ENCODE measurements at regions not wholly inside any gene's neighbourhood (a gene's known extent, or its start where the extent isn't known, plus 50 kb on each side); places are given as distances from the start of the nearest gene placed in this dataset.
A peak's percentile ranks its signal among the peaks of the same experiment; 100 is the strongest.

DNA sequence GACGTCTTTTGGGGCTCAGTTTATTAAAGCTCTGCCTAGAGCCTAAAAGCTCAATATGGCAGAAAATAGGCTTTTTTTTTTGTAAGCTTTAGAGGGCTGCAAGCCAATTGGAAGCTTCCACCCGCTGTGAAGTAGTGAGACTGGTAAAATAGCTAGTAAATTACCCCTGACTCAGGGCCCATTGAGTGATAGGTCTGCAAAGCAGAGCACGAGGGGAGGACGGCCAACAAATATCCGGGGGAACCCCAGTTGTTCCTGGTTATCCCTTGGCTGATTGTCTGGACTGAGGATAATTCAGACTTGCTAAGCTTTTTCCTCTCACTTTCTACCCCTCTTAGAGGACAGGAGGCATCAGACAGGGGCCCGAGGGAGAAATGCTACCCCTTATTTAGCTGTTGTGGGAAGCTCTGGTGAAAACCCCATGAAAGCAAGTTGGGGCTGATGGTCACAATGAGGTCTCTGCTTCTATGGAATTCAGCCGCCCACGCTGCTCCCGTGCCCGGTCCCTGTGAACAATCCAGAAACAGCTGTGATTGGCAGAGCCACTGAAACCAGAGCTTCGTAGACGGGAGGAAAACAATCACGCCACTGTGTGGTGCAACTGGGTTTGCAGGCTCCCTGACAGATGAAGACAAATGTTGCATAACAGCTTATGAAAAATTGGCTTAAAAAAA lies 141.9 kb upstream of the LGALSL start:
- TF ChIP-seq, protein P1, sequence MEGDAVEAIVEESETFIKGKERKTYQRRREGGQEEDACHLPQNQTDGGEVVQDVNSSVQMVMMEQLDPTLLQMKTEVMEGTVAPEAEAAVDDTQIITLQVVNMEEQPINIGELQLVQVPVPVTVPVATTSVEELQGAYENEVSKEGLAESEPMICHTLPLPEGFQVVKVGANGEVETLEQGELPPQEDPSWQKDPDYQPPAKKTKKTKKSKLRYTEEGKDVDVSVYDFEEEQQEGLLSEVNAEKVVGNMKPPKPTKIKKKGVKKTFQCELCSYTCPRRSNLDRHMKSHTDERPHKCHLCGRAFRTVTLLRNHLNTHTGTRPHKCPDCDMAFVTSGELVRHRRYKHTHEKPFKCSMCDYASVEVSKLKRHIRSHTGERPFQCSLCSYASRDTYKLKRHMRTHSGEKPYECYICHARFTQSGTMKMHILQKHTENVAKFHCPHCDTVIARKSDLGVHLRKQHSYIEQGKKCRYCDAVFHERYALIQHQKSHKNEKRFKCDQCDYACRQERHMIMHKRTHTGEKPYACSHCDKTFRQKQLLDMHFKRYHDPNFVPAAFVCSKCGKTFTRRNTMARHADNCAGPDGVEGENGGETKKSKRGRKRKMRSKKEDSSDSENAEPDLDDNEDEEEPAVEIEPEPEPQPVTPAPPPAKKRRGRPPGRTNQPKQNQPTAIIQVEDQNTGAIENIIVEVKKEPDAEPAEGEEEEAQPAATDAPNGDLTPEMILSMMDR (optimal IDR thresholded peaks at IDR 0.05 in 1 of 3, IDR thresholded peaks at IDR 0.05 in 1 of 3, conservative IDR thresholded peaks at IDR 0.05 in 1 of 3; ENCODE audit: extremely low read depth in 1 of 3, insufficient read depth in 2 of 3, low read length in 3 of 3): peak; percentile 43 to 71 (median 65)
- no peak for TF ChIP-seq EZH2 (IDR thresholded peaks at IDR 0.05; ENCODE audit: low read length)
